ENCODE measurements at regions not wholly inside any gene's neighbourhood (a gene's known extent, or its start where the extent isn't known, plus 50 kb on each side); places are given as distances from the start of the nearest gene placed in this dataset.
A peak's percentile ranks its signal among the peaks of the same experiment; 100 is the strongest.

DNA sequence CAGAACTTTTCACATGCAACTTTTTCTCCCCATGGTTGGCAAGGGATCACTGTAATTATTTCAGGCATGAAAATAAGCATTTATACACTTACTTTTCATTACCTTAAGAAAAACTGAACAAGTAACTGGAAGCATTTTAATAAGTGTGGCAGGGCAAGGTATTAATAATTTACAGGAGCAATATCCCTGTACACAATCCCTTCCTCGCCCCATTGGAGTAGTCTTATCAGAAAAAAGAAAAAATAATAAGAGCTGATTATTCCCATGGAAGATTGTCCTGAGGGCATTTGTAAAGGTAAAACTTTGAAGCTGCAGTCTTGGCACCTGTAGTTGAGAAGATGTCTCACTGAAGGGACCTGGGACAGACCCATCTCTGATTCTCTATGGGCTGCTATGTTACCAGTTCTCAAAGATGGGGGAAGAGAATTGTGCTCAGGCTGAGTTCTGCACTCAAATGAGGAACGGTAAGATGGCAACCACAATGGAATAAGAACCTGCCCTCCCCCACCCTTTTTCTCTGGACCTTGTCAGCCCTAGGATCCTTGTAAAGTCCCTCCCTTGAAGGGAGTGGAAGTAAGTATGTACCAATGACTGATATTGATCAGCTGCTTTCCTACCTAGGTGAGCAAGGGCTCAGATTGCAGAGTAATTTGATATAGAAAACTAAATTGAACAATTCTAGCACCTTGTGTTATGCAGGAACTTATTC is 70.0 kb upstream of the AHI1 start:
- H3K9me3 Mint-ChIP-seq (ENCODE audit: unreplicated experiment): no peaks in the 10 kb centered on the region
- TF ChIP-seq, protein P1, sequence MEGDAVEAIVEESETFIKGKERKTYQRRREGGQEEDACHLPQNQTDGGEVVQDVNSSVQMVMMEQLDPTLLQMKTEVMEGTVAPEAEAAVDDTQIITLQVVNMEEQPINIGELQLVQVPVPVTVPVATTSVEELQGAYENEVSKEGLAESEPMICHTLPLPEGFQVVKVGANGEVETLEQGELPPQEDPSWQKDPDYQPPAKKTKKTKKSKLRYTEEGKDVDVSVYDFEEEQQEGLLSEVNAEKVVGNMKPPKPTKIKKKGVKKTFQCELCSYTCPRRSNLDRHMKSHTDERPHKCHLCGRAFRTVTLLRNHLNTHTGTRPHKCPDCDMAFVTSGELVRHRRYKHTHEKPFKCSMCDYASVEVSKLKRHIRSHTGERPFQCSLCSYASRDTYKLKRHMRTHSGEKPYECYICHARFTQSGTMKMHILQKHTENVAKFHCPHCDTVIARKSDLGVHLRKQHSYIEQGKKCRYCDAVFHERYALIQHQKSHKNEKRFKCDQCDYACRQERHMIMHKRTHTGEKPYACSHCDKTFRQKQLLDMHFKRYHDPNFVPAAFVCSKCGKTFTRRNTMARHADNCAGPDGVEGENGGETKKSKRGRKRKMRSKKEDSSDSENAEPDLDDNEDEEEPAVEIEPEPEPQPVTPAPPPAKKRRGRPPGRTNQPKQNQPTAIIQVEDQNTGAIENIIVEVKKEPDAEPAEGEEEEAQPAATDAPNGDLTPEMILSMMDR (IDR thresholded peaks at IDR 0.05; ENCODE audit: unreplicated experiment): no peak

GRCh38 chr6:135568379-135568778 is 70.8 kb upstream of the AHI1 start:
- no peak overlapping the region for H3K27ac Mint-ChIP-seq (ENCODE audit: low read depth, unreplicated experiment)
- POLR2A ChIA-PET: interaction anchor here (0.6 to 1.0 kb wide), 2 partner anchors 57 to 680 kb away, joined by 3 read pairs; no protein-coding TSS in a partner anchor
- intact Hi-C loops (cut with micrococcal nuclease): no loop called here
- peak; percentile 13 for DNase-seq (ENCODE audit: unreplicated experiment)
- H3K9me3 Mint-ChIP-seq (ENCODE audit: unreplicated experiment): no peaks in the 10 kb centered on the region
- CTCF ChIA-PET: interaction anchor here (0.6 kb wide), 1 partner anchor 156 kb away, joined by 4 read pairs; no protein-coding TSS in a partner anchor
- no peaks in the 10 kb centered on the region for H3K27me3 Mint-ChIP-seq (ENCODE audit: insufficient read depth, unreplicated experiment)
- no peaks in the 10 kb centered on the region for H3K36me3 Mint-ChIP-seq (ENCODE audit: insufficient read depth, unreplicated experiment)
- no TSS peak for BruUV-seq (replicated peaks)
- TF ChIP-seq, protein P1 (IDR thresholded peaks at IDR 0.05; ENCODE audit: unreplicated experiment): no peak
- H3K4me1 Mint-ChIP-seq (ENCODE audit: insufficient read depth, unreplicated experiment): no peaks in the 10 kb centered on the region
- no peak overlapping the region for H3K4me3 Mint-ChIP-seq (ENCODE audit: unreplicated experiment)

More for the DNA sequence above, 70.0 kb upstream of the AHI1 start:
- no peak overlapping the region for H3K4me3 Mint-ChIP-seq (ENCODE audit: unreplicated experiment)
- ChIA-PET CTCF (no interaction called here), POLR2A (interaction anchor here (0.6 kb wide), 1 partner anchor 681 kb away, joined by 3 read pairs; no protein-coding TSS in a partner anchor)
- H3K27me3 Mint-ChIP-seq (ENCODE audit: insufficient read depth, unreplicated experiment): no peaks in the 10 kb centered on the region
- BruUV-seq (replicated peaks): no TSS peak
- no peak for DNase-seq (ENCODE audit: unreplicated experiment)
- H3K27ac Mint-ChIP-seq (ENCODE audit: low read depth, unreplicated experiment): no peak overlapping the region
- intact Hi-C loops (cut with micrococcal nuclease): no loop called here
- no peaks in the 10 kb centered on the region for H3K36me3 Mint-ChIP-seq (ENCODE audit: insufficient read depth, unreplicated experiment)
- H3K4me1 Mint-ChIP-seq (ENCODE audit: insufficient read depth, unreplicated experiment): no peaks in the 10 kb centered on the region

- CTCF ChIA-PET: no interaction called here
- Mint-ChIP-seq H3K4me3 (ENCODE audit: unreplicated experiment) (no peak overlapping the region), H3K9me3 (ENCODE audit: unreplicated experiment) (no peaks in the 10 kb centered on the region), H3K36me3 (ENCODE audit: insufficient read depth, unreplicated experiment) (no peaks in the 10 kb centered on the region), H3K27me3 (ENCODE audit: insufficient read depth, unreplicated experiment) (no peaks in the 10 kb centered on the region), H3K27ac (ENCODE audit: low read depth, unreplicated experiment) (no peak overlapping the region), H3K4me1 (ENCODE audit: insufficient read depth, unreplicated experiment) (peaks cover 5% of the 10 kb centered on the region)
- DNase-seq (ENCODE audit: unreplicated experiment): no peak
- TF ChIP-seq, protein P1 (IDR thresholded peaks at IDR 0.05; ENCODE audit: unreplicated experiment): no peak
- BruUV-seq (replicated peaks): no TSS peak
- intact Hi-C loops (cut with micrococcal nuclease): no loop called here
- POLR2A ChIA-PET: interaction anchor here (0.6 kb wide), 1 partner anchor 10 kb away, joined by 3 read pairs; no protein-coding TSS in a partner anchor
Observed at GRCh38 chr6:135572051-135572450, 74.5 kb upstream of the AHI1 start.

GRCh38 chr6:135575629-135576028 is 78.1 kb upstream of the AHI1 start:
- ChIA-PET POLR2A (no interaction called here), CTCF (no interaction called here)
- TF ChIP-seq, protein P1 (IDR thresholded peaks at IDR 0.05; ENCODE audit: unreplicated experiment): no peak
- Mint-ChIP-seq H3K4me1 (ENCODE audit: insufficient read depth, unreplicated experiment) (peaks cover 5% of the 10 kb centered on the region), H3K27ac (ENCODE audit: low read depth, unreplicated experiment) (no peak overlapping the region), H3K4me3 (ENCODE audit: unreplicated experiment) (no peak overlapping the region), H3K9me3 (ENCODE audit: unreplicated experiment) (no peaks in the 10 kb centered on the region), H3K27me3 (ENCODE audit: insufficient read depth, unreplicated experiment) (no peaks in the 10 kb centered on the region), H3K36me3 (ENCODE audit: insufficient read depth, unreplicated experiment) (no peaks in the 10 kb centered on the region)
- DNase-seq (ENCODE audit: unreplicated experiment): no peak
- BruUV-seq (replicated peaks): no TSS peak
- intact Hi-C loops (cut with micrococcal nuclease): no loop called here
